ENCODE measurements at regions not wholly inside any gene's neighbourhood (a gene's known extent, or its start where the extent isn't known, plus 50 kb on each side); places are given as distances from the start of the nearest gene placed in this dataset.

DNA sequence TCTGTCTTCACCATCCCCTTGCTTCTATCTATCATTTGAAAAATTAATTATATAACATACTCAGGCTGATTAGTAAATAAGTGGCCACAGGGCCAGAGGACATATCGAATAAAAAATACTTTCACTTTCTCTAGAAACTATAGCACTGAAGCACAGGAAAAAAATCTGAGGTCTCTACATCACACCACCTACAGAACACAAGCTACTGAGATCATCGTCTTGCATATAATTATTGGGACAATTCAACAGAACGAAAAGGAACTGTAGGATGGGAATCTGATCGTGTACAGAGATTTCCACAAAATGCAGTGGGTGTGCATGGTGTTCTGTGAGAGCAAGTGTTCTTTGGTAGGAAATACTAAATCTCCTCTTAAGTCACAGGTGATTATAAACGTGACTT lies 289.6 kb upstream of the ERCC4 start:
- TF ChIP-seq, protein P1, sequence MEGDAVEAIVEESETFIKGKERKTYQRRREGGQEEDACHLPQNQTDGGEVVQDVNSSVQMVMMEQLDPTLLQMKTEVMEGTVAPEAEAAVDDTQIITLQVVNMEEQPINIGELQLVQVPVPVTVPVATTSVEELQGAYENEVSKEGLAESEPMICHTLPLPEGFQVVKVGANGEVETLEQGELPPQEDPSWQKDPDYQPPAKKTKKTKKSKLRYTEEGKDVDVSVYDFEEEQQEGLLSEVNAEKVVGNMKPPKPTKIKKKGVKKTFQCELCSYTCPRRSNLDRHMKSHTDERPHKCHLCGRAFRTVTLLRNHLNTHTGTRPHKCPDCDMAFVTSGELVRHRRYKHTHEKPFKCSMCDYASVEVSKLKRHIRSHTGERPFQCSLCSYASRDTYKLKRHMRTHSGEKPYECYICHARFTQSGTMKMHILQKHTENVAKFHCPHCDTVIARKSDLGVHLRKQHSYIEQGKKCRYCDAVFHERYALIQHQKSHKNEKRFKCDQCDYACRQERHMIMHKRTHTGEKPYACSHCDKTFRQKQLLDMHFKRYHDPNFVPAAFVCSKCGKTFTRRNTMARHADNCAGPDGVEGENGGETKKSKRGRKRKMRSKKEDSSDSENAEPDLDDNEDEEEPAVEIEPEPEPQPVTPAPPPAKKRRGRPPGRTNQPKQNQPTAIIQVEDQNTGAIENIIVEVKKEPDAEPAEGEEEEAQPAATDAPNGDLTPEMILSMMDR (IDR thresholded peaks at IDR 0.05) = no peak
- TF ChIP-seq POLR2A (IDR thresholded peaks at IDR 0.05) (no peak), POLR2AphosphoS5 (IDR thresholded peaks at IDR 0.05) (no peak), EP300 (IDR thresholded peaks at IDR 0.05) (no peak)

All from stomach (tissue), 4 donors.